ENCODE measurements at regions not wholly inside any gene's neighbourhood (a gene's known extent, or its start where the extent isn't known, plus 50 kb on each side); places are given as distances from the start of the nearest gene placed in this dataset.

GRCh38 chr5:33341351-33341750 lies 99.4 kb upstream of the TARS1 start:
- no peak for TF ChIP-seq EP300 (IDR thresholded peaks at IDR 0.05)
- no peak for TF ChIP-seq CTCF (IDR thresholded peaks at IDR 0.05)

Measured in esophagus muscularis mucosa (tissue), 3 donors.